Skin of body (tissue), 1 donor: ENCODE measurements at regions not wholly inside any gene's neighbourhood (a gene's known extent, or its start where the extent isn't known, plus 50 kb on each side); places are given as distances from the start of the nearest gene placed in this dataset.
A peak's percentile ranks its signal among the peaks of the same experiment; 100 is the strongest.

Experiments
- DNase-seq: peaks from one replicate; lab custom pipeline; 2025; lab: John Stamatoyannopoulos, UW

DNA sequence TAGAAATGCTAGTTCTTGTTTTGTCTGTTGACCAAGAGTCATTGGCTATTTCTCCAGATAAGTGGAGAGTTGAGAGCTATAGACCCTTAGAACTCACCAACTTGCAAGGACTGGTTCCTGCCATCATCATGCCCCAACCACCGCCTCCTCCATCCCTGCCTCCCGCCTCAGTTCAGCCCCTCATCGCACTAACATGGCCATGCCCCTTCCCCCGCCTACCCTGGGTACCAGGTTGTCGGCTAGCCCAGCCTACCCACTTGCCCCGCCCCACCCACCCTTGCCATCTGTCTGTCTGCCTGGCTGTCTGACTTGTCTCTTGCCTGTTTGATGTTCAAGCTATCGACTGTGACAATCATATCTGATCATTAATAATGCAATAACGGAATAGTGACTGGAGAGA is 154.1 kb downstream of the TRIM29 start:
- no peak for DNase-seq

DNA sequence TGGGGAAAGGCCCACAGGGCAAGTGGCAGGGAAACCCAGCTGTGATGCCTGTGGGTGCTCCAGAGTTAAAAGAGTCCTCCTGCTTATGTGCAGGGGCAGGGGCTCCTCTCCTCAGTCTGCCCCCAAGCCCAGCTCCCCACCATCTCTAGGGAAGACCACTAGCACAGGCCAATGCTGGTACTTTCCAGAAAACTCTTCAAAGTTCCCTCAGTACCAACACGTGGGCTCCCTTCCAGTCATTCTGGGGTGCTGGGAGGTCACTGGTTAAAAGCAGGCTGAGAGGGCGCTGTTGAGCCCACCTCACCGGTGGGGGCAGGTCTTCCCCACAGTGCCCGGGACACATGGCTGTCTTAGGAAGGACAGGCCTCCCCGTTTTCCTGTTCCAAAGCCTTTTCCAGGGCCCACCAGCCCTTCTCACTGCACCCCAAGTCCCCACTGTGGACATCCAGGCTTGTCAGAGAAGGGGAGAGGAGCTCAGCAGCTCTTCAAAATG is 154.6 kb downstream of the TRIM29 start:
- DNase-seq = no peak

DNA sequence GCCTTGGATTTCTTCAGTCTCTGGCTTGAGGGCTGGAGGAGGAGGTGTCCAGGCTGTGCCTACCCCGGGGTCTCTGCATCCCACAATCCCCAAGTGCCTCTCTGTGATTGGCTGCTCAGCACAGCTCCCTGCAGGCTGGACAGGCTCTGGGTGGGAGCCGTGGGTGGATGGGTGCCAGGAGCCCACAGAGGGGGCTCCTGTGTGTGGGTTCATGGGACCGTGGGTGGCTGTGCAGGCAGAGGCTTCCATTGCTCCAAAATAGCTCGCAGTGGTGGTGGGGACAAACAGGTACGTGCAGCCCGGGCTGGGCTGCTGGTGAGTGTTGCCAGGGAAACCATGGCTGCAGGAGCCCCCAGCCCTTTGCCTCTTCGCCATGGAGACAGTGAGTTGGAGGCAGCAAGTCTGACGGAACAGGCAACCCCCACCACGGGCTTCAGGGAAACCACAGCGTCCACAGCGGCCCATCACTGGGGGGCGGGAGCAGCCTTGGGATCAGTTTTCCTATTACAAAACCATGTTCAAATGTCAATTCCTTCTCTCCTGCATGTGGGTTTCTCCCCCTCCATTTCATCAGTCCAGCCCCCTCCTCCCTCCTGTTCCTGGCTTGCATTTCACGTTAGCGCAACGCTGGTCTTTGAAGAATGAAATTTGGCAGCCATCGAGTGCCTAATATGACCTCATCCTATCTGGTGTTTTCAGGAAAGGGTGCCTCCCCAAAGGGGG is 155.2 kb downstream of the TRIM29 start:
- DNase-seq = peak; percentile 41

DNA sequence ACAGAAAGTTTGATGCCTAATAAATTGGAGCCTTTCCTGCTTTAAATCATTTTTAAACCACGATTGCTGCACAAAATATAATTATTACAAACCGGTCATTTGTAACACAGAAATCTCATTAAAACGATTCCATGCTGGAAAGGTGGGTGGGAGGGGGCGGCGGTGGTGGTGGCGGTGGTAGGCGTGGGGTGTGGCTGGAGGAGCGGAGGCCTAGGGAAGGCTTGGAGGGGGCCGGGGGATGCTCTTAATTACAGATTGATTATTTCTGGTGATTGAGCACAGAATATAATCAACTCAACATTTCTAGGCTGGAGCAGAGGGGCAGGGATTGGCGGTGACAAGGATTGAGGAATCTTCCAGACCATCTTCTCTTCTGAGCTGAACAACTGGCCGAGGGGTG is 157.5 kb downstream of the TRIM29 start:
- no peak for DNase-seq

DNA sequence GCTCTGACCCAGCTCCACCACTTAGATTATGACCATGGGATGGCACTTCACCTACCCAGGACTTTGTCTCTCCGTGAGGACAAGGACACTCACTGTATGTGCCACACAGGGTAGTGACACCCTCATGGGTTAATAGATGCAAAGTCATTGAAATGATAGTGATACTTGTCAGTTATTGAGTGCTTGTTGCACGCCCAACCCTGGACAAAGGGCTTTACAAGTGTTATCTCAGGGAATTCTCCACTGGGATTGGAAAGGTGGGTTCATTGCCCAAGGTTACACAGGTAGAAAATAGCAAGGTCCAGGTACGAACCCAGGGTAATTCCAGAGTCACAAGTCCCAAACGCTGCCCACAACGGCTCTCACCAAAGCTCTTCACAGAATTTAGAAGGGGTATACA is 158.2 kb downstream of the TRIM29 start:
- DNase-seq = no peak

DNA sequence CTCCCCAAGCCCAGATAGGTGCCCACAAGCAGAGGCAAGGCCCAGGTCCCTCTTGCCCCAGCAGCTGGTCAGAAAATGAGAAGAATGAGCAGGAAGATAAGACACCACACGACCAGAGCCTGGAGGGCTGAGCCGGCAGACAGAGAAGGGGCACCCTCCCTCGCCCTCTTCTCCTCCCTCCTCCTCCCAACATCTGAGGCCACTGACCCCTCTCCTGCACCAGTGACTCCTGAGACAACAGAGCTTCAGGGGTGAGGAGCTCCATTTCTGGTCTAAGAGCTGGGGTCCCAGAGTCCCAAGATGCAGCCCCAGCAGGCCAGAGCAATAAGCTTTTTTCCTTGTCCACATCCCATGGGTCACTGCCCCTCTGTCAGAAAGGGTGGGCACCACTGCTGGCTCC is 159.2 kb downstream of the TRIM29 start:
- no peak for DNase-seq

DNA sequence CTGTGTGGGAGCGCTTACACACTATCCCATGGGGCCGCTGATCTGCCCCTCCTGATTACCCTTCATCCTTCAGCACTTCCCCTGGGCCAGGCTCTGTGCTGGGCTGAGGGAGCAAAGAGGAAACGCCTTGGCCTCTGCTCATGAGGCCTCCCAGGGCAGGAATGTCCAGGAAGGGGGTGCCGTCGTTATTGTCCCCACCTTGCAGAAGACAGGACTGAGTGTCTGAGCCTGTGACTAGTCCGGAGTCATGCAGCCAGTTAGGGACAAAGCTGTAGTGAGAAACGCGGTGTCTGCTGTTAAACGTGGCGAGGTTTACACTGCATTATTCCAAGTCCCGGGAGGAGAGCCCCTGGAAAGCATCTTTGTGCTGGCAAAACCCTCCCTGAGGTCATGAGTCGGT is 160.0 kb downstream of the TRIM29 start:
- DNase-seq = no peak

DNA sequence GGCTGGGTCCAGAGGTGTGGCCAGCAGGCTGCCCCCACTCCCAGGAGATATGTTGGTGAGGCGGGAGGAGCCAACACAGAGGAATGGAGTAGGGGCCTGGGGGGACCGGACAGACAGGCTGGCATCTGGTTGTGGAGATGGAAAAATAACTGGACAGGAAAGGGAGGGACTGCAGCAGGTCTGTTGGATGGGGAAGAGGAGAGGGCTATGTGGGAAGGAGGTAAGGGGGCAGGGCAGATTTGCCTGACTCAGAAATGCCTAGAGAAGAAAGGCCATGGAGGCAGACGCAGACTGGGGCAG is 160.4 kb downstream of the TRIM29 start:
- no peak for DNase-seq

DNA sequence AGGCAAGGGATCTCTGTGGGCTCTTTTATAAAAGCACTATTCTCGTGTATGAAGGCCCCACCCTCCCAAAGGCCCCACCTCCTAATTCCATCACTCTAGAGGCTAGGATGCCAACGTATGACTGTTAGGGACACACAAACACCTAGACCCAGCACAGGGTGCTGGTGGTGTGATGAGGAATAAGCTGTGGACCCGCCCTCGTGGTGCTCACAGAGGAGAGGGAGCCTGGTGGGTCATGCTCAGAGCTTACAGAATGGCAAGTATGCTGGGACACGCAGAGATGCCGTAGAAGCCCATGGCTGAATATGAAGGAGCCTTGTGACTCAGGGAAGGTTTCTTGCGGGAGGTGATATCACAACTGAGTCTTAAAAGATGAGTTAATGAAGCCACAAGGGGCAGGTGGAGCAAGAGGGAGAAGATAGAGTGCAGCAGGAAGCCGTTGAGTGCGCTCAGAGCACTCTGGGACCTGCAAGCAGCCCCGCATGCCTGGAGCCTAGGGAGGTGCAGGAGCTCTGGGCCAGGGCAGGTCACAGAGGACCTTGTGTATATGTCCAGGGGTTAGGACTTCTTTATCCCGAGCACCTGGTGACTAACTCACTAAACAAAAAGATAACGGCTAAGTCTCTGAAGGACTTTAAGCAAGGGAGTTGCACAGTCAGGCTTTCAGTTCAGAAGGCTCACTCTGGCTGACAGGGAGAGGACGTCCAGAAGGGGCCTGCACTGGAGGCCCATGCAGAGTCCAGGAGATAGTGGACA is 160.9 kb downstream of the TRIM29 start:
- DNase-seq = no peak

DNA sequence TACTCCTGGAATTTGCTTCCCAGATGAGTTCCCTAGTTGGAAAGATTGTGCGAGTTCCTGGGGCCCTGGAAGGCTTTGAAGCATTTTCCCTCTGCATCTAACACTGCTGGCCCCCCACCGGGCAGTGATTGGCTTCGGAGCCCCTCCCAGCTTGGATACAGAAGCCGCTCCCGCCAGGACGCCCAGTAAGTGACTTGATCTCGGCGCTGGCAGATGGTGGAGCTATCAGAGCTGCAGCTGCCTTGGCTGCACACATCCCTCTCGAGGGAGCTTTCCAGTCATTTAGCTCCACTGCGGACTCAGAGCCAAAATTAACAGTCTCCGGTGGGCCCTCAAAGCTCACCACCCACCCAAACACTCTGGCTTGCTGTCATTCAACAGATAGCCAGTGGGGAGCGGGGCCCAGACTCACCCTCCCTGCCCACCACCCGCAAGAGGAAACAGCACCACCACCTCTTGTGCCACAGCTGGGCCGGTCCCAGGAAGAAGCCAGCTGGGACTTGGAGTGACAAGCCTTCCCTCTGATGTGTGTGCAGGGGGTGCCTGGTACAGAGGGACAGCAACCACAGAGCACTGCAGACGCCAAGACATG is 162.3 kb downstream of the TRIM29 start:
- DNase-seq = no peak

DNA sequence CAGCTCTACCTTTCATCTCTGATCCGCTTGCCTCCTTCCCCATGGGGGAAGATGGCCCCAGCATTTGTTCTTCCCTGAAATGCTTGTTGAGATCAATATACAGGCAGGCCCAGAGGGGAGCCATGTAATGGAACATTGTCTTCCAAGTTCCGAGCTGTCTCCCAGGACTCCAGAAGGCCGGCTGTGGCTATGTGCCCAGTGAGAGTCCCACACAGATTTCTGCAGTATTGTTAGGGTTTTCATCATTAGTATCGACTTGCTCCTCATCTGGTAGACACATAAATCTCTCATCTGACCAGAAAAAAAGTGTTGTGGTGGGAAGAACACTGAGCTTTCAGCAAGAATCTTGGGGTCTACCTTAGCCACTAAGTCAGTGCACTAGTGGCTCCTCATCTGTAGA is 163.4 kb downstream of the TRIM29 start:
- DNase-seq = peak; percentile 34

DNA sequence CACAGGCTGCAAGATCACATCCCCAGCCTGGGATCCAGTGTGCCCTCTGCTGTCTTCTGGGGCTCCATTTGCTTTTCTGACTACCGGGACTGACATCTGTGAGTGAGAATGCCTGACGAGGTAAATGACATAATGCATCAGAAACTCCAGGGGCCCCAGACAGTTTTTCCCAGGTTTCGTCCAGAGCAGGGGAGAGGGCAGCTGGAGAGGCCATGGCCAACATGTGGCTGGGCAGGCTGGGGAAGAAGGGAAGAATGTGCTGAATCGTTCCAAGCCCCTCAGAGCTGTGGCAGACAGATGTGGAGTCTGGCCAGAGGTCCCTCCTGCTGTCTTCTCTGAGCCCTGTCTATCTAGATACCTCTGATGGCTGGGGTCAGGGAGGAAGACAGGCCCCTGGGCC is 163.9 kb downstream of the TRIM29 start:
- DNase-seq = no peak

DNA sequence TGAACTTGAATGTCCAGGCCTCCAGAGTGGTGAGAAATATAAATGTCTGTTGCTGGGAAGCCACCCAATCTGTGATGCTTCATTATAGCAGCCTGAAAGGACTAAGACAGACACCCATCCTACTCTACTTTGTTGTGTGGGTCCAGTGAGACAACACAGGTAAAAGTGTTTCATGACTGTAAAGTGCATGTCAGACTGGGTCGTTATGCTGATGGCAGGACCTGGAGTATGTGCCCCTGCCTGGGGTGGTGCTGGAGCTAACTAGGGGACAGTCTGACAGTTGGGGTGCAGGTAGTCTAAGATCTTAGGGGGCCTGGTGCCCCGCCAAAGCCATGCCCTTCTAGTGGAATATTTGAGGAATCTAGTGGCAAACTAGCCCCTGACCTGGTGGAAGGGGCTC is 165.6 kb downstream of the TRIM29 start:
- DNase-seq = no peak

DNA sequence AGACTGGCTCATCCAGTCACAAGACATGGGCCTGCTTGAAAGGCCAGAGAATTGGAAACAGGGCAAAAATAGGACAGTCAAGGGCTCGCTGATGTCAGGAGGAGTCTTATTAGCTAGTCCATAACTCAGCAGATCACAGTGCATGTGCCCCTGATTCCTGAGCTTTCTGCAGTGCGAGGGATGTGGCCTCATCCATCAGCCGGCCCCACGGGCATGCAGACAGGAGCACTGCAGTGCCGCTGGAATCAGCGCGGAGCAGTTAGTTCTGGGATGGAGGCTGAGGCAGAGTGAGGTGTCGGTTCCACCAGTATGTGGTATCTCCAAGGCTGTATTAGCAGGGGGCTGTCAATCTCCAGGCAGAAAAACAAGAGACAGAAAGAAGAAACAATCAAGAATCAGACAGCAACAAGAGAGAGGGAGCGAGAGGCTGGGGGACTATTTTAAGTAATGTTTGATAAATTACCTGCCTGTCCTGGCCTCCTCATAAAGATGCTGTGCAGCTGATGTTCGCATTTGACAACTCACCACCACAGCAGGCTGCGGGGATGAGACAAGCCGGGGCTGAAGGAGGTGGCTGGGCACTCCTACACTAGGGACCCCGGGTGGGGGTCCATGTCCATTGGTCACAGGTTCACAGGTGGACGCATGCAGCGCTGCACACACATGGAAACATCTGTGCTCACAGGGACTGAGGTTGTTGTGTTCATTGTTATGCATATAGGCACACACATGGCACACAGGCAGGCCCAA is 167.2 kb downstream of the TRIM29 start:
- no peak for DNase-seq

DNA sequence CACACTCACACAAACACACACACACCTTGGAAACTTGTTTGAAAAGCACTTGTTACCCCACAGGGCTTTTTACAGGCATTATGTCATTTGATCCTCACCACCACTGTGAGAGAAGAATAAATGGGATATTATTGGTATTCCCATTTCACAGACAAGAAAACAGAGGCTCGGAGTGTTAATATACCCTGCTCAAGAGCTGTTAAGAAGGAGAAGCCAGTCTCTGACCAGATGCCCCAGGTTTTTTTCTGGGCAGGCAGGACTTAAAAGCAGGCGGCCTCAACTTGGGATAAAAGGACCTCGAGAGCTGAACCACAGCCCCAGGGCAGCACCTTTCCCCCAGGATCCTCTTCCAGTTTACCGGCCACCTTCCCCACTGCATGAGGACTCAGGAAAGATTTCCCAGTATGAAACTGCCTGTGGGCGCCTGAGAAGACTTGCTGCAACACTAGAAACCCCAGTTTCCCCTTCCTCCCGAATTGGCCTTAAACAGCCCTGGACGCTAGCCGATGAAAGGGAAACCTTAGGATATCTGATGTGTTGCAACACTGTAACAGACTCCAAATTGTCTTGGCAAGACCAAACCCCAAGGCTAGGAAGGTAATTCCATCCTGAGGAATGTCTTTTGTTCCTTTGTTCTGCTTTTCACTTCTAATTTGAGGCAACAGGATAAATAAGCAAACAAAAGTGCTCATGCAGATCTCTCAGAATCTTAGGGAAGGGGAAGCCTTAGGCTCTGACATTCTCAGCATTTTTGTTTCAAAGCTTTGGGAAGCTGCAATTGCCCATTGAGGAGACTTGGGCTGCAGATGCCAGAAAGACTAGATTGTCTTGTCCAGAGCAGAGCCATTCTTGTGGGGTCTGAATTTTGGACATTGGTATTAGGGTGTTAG is 173.5 kb downstream of the TRIM29 start:
- no peak for DNase-seq

DNA sequence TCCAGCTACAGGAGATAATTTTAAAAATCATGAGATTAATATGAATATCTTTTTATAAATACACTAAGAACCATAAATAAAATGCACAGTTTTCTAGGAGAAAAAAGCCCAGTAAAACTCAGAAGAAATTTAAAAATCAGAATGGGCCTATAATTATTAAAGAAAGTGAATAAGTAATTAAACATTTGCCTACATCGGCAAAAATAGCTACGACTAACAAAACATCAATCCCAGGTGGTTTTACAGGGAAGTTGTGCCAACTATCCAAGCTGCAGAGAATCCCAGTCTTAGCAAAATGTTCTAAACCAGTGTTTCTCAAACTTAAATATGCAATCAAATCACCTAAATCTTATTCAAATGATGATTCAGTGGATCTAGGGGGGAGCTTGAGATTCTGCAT is 180.0 kb downstream of the TRIM29 start:
- DNase-seq = no peak

DNA sequence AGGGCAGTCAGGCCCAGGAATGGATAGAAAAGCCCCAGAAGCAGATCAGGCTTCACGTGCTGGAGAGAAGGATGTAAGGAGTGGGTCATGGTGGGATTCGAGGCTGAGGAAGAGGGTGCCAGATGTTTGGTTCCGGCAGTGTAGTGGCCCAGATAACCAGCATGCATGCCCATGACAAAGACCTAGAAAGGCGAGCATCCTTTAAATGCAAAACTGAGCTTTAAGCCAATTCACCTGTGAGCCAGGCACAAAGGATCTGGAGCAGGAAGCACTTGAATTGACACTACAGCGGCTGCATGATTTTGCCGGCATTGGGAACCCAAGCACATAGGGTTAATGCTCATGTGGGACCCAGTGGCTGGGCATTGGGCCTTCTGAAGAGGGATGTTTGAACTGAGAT is 185.5 kb downstream of the TRIM29 start:
- DNase-seq = no peak

DNA sequence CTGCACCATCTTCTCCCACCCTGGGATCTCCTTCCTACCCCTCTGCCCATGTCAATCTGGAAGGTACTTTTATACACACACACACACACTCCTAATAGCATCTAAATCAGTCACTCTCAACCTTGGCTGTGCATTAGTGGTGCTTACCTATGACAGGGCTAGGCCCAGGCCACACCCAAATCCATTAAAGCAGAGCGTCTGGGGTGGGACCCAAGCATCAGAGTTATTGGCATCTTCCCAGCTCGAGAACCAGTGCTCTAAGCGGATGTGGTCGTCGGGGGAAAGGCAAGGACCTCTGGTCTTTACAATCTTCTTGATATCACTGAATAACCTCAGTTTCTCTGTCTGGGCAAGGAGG is 194.6 kb downstream of the TRIM29 start:
- DNase-seq = no peak

DNA sequence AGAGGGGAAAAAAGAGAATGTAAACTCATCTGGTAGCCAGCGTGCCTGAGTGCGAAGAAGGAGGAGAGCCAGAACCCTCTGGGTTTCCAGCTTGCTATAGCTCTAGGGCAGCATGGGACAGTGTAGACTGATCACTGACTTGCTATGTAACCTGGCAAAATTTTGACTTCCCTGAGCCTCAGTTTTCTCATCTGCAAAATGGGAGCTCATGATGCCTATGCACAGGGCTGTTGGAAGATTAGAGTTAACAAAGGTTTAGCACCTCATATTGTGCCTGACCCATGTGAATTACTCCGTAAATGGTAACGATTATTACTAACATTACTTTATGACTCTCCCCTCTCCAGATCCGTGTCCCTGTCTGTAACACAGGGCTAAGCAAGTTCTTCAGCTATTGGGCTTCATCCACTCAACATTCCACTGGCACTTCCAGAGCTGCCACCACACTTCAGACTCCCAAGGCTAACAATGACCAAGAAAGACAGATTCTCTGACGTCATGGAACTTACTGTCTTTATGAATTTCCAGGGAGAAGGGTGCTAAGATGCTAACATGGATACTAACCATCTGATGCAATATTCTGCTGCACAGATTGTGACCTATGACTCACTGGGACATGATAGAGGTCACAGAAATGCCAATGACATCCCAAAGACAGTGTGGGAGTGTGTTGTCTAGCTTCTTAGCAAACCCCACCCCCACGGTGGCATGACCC is 195.2 kb downstream of the TRIM29 start:
- no peak for DNase-seq

DNA sequence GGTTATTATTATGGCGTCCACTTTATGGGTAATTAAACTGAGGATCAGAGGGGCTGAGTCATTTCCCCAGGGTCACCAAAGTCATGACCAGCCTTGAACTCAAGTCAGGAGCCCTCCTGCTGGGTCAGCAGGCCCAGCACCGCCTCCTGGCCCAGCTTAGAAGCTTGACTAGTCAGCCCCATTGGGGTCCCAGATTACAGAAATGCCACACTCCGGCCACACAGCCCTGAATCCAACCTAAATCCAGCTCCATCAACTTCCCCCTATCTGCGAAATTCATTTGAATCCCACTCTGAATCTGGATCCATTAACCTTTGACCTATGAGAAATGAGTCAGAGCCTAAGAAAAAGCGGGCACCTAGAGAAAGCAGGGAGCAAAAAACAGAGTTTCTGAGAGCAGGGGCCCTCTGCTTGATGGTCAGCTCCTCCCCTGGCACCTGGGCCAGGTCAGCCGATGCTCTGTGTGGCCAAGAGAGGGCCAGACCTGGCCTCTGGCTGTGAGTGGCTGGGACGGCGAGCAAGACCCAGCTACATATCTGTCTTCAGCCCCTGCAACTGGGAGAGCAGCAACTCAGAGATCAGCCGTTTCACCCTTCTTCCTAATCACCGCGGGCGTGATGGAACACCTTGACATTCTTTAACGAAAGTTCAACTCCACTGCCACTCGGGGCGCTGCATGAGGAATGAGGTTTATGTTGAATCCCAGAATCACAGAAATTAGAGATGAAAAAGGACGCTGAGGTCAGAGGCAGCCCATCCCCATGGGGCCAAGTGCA is 196.1 kb downstream of the TRIM29 start:
- no peak for DNase-seq
